ENCODE measurements at regions not wholly inside any gene's neighbourhood (a gene's known extent, or its start where the extent isn't known, plus 50 kb on each side); places are given as distances from the start of the nearest gene placed in this dataset.

DNA sequence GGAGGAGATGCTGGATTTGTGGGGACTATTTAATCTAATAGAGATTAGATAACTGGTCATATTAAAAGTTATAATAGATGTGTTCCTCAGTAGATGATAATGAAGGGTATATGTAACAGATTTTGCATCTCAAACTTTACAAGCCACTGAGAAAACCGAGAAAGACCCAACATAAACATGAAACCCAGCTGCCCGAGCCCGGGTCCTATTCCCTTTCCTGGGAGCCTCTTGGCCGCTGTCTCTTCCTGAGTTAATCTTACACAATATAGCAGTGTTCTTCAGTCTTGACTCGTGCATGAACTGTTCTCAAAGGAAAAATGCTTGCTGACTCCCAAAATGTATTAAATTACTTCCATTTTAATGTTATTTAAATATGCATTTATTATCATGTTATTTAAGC lies 94.5 kb downstream of the COPS8 start:
- TF ChIP-seq, protein P1, sequence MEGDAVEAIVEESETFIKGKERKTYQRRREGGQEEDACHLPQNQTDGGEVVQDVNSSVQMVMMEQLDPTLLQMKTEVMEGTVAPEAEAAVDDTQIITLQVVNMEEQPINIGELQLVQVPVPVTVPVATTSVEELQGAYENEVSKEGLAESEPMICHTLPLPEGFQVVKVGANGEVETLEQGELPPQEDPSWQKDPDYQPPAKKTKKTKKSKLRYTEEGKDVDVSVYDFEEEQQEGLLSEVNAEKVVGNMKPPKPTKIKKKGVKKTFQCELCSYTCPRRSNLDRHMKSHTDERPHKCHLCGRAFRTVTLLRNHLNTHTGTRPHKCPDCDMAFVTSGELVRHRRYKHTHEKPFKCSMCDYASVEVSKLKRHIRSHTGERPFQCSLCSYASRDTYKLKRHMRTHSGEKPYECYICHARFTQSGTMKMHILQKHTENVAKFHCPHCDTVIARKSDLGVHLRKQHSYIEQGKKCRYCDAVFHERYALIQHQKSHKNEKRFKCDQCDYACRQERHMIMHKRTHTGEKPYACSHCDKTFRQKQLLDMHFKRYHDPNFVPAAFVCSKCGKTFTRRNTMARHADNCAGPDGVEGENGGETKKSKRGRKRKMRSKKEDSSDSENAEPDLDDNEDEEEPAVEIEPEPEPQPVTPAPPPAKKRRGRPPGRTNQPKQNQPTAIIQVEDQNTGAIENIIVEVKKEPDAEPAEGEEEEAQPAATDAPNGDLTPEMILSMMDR (IDR thresholded peaks at IDR 0.05) = no peak
- no peak for TF ChIP-seq POLR2A (IDR thresholded peaks at IDR 0.05)
- H3K9me3 ChIP-seq = no peaks in the 10 kb centered on the region
- no peaks in the 10 kb centered on the region for H3K36me3 ChIP-seq
- intact Hi-C loops (cut with DNase I; ENCODE audit: low total_unique reads) = no loop called here
- no peaks in the 10 kb centered on the region for H3K27me3 ChIP-seq
- no peak overlapping the region for H3K4me3 ChIP-seq
- no peak overlapping the region for H3K27ac ChIP-seq
- peaks cover 0 to 11% of the 10 kb centered on the region in 2 donors for H3K4me1 ChIP-seq
- DNase-seq = no peak

DNA sequence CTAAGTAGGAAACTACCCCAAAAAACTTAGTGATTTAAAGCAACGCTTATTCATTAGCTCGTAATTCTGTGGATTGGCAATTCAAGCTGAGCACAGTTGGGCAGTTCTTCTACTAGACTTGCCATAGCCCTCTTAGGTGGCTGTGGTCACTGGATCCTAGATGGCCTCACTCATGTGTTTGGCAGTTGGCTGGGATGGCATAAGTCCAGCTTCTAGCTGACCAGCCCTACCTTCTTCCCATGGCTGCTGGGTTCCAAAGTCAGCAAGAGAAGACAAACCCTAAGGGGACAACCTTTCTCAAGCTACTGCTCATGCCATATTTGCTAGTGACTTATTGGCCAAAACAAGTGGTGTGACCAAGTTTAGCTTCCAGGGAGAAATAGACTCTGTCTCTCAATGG lies 95.3 kb downstream of the COPS8 start:
- intact Hi-C loops (cut with DNase I; ENCODE audit: low total_unique reads) = no loop called here
- H3K27ac ChIP-seq = peak overlapping the region; percentile 82 to 85

DNA sequence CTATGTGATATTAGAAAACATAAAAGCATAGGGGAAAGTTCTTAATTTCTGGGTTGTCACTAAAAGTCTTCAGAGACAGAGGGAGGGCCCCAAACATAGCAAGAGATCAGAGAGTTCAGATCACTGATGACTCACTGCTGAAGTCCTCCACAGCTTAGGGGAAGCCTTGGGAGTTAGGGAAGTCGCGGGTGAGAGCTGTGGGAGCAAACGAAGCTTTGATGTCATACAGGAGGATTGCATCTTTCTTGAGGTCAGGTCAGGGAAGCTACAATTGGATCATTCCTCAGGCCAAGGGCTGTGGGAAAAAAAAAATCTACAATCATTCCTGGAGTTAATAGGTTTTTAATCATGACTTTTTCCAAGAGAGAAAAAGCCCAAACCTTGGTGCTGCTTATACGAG lies 96.2 kb downstream of the COPS8 start:
- Histone ChIP-seq H3K27me3 (no peaks in the 10 kb centered on the region), H3K4me3 (no peak overlapping the region), H3K27ac (peak overlapping the region; percentile 82 to 85), H3K9me3 (no peaks in the 10 kb centered on the region), H3K36me3 (no peaks in the 10 kb centered on the region), H3K4me1 (peaks cover 0 to 11% of the 10 kb centered on the region in 2 donors)
- peak; percentile 74 to 76 for DNase-seq
- intact Hi-C loops (cut with DNase I; ENCODE audit: low total_unique reads) = no loop called here
- no peak for TF ChIP-seq POLR2A (IDR thresholded peaks at IDR 0.05)
- TF ChIP-seq, protein P1 (IDR thresholded peaks at IDR 0.05) = no peak

More for the DNA sequence above, 95.3 kb downstream of the COPS8 start:
- Histone ChIP-seq H3K36me3 (no peaks in the 10 kb centered on the region), H3K27me3 (no peaks in the 10 kb centered on the region), H3K4me1 (peaks cover 0 to 11% of the 10 kb centered on the region in 2 donors), H3K4me3 (no peak overlapping the region), H3K9me3 (no peaks in the 10 kb centered on the region)
- DNase-seq = no peak
- no peak for TF ChIP-seq POLR2A (IDR thresholded peaks at IDR 0.05)
- TF ChIP-seq, protein P1 (IDR thresholded peaks at IDR 0.05) = no peak

DNA sequence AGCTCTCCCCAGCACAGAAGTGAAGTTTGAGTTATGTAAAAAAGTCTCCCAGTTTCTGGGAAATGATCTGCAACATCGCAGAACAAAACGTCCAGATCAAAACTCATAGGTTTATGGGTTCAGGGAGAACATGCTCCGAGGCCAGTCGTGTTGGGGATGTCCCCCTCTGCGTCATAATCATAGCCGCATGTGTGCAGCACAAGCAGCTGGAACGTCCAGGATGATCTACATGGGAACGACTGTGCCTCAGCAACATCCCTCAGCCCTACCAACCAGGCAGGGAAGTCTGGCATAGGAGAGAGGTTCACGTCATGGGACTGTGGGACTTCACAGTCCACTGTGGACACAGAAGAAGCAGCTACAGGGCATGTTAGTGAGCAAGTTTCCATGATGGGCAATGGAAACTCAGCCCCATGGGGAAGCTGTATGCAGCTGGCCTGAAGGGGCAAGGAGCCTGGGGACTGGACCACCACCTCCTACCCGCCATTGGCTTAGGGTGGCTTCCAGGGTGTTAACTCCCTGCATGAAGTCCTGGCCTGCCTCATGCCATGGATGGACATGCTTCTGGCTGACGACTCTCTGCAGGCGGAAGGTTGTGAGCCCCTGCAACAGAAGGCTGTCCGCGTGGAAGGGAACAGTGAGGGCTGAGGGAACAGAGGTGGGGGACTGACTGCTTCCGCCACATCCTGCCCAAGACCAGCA lies 96.9 kb downstream of the COPS8 start:
- Histone ChIP-seq H3K27me3 (no peaks in the 10 kb centered on the region), H3K36me3 (no peaks in the 10 kb centered on the region), H3K4me3 (no peak overlapping the region), H3K4me1 (peaks cover 0 to 11% of the 10 kb centered on the region in 2 donors), H3K9me3 (no peaks in the 10 kb centered on the region), H3K27ac (peak overlapping the region; percentile 82 to 85)
- peak; percentile 81 to 82 for DNase-seq
- no peak for TF ChIP-seq POLR2A (IDR thresholded peaks at IDR 0.05)
- TF ChIP-seq, protein P1 (IDR thresholded peaks at IDR 0.05) = no peak
- intact Hi-C loops (cut with DNase I; ENCODE audit: low total_unique reads) = no loop called here

DNA sequence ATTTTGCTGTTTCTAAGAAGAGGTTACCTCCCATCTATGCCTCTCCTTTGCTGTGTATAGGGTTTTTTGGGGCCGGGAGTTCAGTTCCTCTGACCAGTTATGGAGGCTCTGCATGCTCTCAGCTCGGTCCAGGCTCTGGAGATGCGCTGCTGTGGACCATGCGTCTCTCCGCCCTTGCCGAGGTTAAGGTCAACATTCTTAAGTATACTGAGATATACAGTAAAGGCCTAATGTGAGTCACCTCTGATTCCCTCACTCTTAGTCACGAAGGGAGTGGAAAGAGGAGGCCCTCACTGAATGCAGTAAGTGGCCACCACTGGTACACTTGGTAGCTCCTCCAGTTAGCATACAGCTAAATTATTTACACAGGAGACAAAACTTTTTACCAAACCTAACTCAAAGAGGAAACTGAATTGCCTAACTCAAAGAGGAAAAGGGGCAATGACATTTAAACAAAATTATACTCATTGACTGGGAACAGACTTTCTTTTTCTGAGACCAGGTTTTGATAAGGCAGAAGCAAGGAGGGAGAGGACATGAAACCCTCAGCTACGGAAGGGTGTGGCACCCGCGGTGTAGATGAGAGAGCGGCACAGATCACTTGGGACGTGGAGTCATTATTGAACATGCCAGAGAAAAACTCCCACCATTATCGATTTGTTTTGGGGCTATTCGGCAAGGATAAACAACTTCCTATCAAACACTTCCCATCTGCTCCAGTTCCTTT lies 98.7 kb downstream of the COPS8 start:
- intact Hi-C loops (cut with DNase I; ENCODE audit: low total_unique reads) = no loop called here
- no peak for TF ChIP-seq POLR2A (IDR thresholded peaks at IDR 0.05)
- TF ChIP-seq, protein P1 (IDR thresholded peaks at IDR 0.05) = no peak
- peak overlapping the region; percentile 2 to 82 for H3K27ac ChIP-seq

More for the DNA sequence above, 98.7 kb downstream of the COPS8 start:
- H3K27me3 ChIP-seq = no peaks in the 10 kb centered on the region
- H3K9me3 ChIP-seq = no peaks in the 10 kb centered on the region
- peaks cover 0 to 11% of the 10 kb centered on the region in 2 donors for H3K4me1 ChIP-seq
- DNase-seq = no peak
- H3K36me3 ChIP-seq = no peaks in the 10 kb centered on the region
- no peak overlapping the region for H3K4me3 ChIP-seq

Data from uterus (tissue), 3 donors.